GM13977 (cell line): ENCODE measurements at regions not wholly inside any gene's neighbourhood (a gene's known extent, or its start where the extent isn't known, plus 50 kb on each side); places are given as distances from the start of the nearest gene placed in this dataset.

Source experiments
- DNase-seq: peaks from one replicate; pipeline ENCODE4 v3.0.0; 2012; ENCODE audit warnings: low spot score
- in situ Hi-C: fragments of 300-500 bp; cut with MboI; formaldehyde crosslinking; loops from one replicate; pipeline ENCODE4 v1.12.0; 2022; ENCODE audit warnings: low sequenced_read_pairs, low pct_unique_long_range_greater_than_20kb, mixed read lengths, inconsistent platforms; ENCODE audit not compliant: unreplicated experiment
- TF ChIP-seq, protein P1 (sequence below): IDR thresholded peaks from 2 replicates; pipeline ENCODE4 v1.5.1; 2012; ENCODE audit warnings: mild to moderate bottlenecking, control low read depth; ENCODE audit not compliant: insufficient read depth; ENCODE audit errors: extremely low read depth, missing control alignments

DNA sequence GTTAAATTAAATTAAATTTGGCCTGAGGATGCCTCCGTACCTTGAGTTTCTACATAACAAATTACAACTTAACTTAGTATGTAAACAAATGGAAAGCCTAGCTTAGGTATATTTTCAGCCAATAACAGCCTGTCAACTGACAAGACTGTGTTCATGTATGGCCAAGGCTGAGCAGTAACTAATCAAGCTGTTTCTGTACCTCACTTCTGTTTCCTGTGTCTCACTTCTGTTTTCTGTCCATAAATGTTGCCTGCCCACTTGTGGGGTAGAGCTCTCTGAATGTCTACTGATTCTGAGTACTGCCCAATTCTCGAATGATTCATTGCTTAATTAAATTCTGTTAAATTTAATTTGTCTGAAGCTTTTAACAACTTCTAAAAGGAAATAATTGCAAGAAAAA is 445.2 kb downstream of the PCDH11X start:
- TF ChIP-seq, protein P1, sequence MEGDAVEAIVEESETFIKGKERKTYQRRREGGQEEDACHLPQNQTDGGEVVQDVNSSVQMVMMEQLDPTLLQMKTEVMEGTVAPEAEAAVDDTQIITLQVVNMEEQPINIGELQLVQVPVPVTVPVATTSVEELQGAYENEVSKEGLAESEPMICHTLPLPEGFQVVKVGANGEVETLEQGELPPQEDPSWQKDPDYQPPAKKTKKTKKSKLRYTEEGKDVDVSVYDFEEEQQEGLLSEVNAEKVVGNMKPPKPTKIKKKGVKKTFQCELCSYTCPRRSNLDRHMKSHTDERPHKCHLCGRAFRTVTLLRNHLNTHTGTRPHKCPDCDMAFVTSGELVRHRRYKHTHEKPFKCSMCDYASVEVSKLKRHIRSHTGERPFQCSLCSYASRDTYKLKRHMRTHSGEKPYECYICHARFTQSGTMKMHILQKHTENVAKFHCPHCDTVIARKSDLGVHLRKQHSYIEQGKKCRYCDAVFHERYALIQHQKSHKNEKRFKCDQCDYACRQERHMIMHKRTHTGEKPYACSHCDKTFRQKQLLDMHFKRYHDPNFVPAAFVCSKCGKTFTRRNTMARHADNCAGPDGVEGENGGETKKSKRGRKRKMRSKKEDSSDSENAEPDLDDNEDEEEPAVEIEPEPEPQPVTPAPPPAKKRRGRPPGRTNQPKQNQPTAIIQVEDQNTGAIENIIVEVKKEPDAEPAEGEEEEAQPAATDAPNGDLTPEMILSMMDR: no peak
- DNase-seq: no peak

DNA sequence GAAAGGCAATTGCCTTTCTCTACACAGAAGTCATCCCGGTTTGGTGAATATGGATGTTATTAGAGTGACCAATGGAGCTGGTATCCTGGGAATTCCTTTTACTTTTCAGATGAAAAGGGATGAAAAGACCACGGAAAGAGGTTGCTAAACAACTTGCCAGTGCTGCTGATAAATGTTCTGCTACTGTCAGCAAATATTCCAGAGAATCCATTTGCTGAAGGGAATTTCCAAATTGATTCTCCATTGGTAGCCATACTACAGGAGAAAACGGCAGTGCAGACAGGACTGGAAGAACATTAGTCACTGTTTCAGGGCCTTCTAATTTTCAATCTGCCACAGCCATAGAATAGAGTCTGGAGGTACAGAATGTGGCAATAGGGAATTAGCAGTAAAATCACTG is 451.5 kb downstream of the PCDH11X start:
- no peak for DNase-seq
- TF ChIP-seq, protein P1: no peak
- in situ Hi-C loops: no loop called here

More for the DNA sequence above, 445.2 kb downstream of the PCDH11X start:
- in situ Hi-C loops: no loop called here

DNA sequence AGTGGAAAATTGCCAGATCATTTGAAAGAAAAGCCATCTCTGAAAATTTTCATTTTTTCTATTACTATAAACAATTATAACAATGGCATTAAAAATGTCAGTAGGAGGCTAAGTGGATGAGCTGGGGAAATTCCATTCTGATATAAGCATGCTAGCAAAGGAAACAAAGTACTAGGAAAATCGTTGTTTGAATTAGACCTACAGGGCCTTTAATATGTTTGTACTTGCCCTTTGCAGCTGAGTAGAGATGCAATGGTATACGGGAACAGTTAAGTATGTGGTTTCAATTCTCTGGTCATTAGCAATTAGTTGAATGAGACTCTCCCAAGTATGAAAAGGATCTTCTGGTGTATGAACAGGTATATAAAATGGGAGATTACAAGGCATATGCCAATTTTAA is 452.2 kb downstream of the PCDH11X start:
- DNase-seq: no peak
- in situ Hi-C loops: no loop called here
- TF ChIP-seq, protein P1: no peak

DNA sequence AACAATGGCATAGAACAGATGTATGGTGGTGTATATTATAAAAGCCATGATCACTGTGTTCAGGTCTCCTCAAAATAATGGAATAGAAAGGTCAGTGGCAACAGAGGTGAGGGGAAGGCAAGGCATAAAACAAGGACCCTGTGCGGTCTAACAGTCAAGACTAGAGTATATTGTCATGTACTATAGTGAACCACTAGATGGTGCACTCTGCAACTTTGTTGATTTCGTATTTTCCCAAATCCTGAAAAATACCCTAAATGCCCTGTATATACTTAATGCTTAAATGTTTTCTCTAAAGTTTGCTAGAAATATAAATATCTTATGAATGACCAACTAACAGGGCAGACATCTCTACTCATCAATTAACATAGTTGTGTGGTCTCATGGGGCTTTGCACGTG is 453.0 kb downstream of the PCDH11X start:
- DNase-seq: no peak
- TF ChIP-seq, protein P1: peak; percentile 51

DNA sequence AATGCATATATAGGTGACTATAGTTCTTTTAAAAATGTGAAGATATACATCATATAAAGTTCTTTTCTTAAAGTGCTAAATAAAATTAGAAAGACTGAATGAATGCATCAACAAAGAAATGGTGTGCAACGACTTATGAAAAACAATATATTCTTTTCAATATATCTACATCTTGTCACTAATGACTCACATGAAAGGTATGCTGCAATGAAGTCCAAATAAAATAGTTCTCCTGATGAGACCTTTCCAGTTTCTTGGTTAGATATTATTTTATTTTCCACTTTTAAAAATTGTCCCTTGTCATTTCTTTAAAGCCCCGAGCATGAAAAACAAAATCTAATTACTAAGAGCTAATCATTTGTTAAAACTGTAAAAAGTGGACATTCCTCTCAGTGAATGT is 462.1 kb downstream of the PCDH11X start:
- TF ChIP-seq, protein P1: no peak
- DNase-seq: no peak
- in situ Hi-C loops: no loop called here

More for the DNA sequence above, 453.0 kb downstream of the PCDH11X start:
- in situ Hi-C loops: no loop called here

DNA sequence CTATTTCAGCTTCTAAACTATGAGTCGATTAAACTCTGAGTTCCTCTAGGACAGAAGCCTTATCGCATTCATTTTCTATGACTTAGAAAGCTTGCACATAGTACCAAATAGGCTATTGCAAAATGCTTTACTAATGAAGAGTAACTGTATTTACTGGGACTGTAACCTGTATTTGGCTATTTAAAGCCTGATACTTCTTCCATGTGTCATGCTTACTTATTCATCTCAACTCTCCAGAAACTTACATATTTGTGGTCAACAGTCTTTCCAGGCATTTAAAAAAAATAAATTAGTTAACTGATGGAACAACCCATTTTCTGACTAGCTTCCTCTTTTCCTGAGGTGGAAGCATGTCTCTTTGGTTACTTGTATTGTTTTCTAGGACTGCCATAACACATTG is 467.9 kb downstream of the PCDH11X start:
- TF ChIP-seq, protein P1: no peak
- DNase-seq: no peak
- in situ Hi-C loops: no loop called here

DNA sequence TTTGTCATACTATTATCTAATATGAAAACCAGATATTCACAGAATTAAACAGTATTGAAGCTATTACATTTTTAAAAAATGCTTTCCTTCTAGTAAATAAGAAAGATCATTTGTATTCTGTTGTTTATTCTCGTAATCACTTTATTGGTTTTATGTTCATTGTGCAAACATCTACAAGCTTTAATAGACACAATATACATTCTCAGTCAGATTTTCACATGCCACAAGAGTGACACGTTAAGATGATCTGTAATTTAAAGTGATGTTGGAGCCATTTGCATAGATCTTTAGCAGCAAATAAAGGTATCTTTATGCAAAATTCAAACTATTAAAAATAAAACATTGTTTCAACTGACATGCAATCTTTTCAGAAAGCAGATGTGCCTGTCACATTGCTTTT is 469.9 kb downstream of the PCDH11X start:
- in situ Hi-C loops: no loop called here
- no peak for DNase-seq
- TF ChIP-seq, protein P1: no peak
